Esophagus muscularis mucosa (tissue), 3 donors: ENCODE measurements at regions not wholly inside any gene's neighbourhood (a gene's known extent, or its start where the extent isn't known, plus 50 kb on each side); places are given as distances from the start of the nearest gene placed in this dataset.

Experiments used
- CTCF ChIP-seq, 3 experiments: fragments of 200-600 bp in 2 of 3; fragments of 450-650 bp in 1 of 3; sonication (generic) in 2 of 3; IDR thresholded peaks; one replicate each; pipeline ENCODE4 v1.5.1; 2017 to 2019; ENCODE audit warnings: antibody characterized with exemption in 3 of 3, mild to moderate bottlenecking in 2 of 3, moderate library complexity in 1 of 3
- POLR2A ChIP-seq: fragments of 450-650 bp; IDR thresholded peaks from one replicate; pipeline ENCODE4 v1.6.1; 2017; ENCODE audit warnings: antibody characterized with exemption, moderate library complexity, mild to moderate bottlenecking, low read depth

GRCh38 chr4:147334478-147334877 lies 146.4 kb upstream of the EDNRA start:
- TF ChIP-seq POLR2A, result no peak
- TF ChIP-seq CTCF (IDR thresholded peaks at IDR 0.05), result no peak
